OCI-LY7 (cell line): ENCODE measurements at regions not wholly inside any gene's neighbourhood (a gene's known extent, or its start where the extent isn't known, plus 50 kb on each side); places are given as distances from the start of the nearest gene placed in this dataset.

ENCODE experiments used
- EZH2phosphoT487 ChIP-seq: fragments of 200-600 bp; sonication (generic); IDR thresholded peaks from 2 replicates; pipeline ENCODE4 v1.6.1; 2018; ENCODE audit warnings: low read depth, borderline replicate concordance, mild to moderate bottlenecking, mixed run types, antibody characterized with exemption, low read length, moderate library complexity, mixed read lengths
- TF ChIP-seq, protein P1 (sequence below): fragments of 200-600 bp; sonication (generic); conservative IDR thresholded peaks from 2 replicates; pipeline ENCODE4 v1.5.1; 2014; ENCODE audit warnings: mild to moderate bottlenecking, antibody characterized with exemption, low read length, moderate library complexity, mixed read lengths

DNA sequence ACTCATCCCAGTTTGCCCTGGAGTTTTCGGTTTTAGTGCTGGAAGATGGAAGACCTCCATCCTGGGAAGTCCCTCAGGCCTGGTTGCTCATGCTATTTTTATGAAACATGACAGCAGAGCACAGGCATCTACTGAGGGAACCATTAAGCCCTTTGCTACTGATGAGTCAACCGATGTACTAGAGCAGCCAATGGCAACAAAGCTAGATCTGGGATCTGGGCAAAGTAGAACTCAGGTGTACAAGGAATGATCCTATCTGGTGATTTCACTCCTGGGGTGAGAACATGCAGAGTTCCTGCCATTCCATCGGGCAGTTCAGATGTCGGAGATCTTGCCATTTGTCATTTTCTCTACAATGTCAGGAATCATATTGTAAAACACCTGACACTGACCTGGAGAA, 166.2 kb upstream of the NSMCE3 start:
- TF ChIP-seq, protein P1, sequence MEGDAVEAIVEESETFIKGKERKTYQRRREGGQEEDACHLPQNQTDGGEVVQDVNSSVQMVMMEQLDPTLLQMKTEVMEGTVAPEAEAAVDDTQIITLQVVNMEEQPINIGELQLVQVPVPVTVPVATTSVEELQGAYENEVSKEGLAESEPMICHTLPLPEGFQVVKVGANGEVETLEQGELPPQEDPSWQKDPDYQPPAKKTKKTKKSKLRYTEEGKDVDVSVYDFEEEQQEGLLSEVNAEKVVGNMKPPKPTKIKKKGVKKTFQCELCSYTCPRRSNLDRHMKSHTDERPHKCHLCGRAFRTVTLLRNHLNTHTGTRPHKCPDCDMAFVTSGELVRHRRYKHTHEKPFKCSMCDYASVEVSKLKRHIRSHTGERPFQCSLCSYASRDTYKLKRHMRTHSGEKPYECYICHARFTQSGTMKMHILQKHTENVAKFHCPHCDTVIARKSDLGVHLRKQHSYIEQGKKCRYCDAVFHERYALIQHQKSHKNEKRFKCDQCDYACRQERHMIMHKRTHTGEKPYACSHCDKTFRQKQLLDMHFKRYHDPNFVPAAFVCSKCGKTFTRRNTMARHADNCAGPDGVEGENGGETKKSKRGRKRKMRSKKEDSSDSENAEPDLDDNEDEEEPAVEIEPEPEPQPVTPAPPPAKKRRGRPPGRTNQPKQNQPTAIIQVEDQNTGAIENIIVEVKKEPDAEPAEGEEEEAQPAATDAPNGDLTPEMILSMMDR = no peak
- no peak for TF ChIP-seq EZH2phosphoT487
